ENCODE measurements at regions not wholly inside any gene's neighbourhood (a gene's known extent, or its start where the extent isn't known, plus 50 kb on each side); places are given as distances from the start of the nearest gene placed in this dataset.
A peak's percentile ranks its signal among the peaks of the same experiment; 100 is the strongest.

GRCh38 chr19:28598861-28599260 is 614.1 kb downstream of the UQCRFS1 start:
- H3K79me2 ChIP-seq (ENCODE audit: insufficient read depth, low read length): no peaks in the 10 kb centered on the region
- no peak overlapping the region; the same call in 1 of the 2 replicates for H3K14ac ChIP-seq (ENCODE audit: insufficient read depth, low read length)
- no peak overlapping the region for H2BK120ac ChIP-seq (ENCODE audit: low read depth, low read length, poor library complexity, severe bottlenecking)
- H3K23me2 ChIP-seq (ENCODE audit: insufficient read length, low read depth, low read length, poor library complexity, severe bottlenecking): no peaks in the 10 kb centered on the region
- H3K27ac ChIP-seq (ENCODE audit: insufficient read length, low read depth, low read length): no peak overlapping the region
- no peaks in the 10 kb centered on the region for H3K79me1 ChIP-seq (ENCODE audit: insufficient read depth, low read depth, low read length, poor library complexity, severe bottlenecking)
- no peak overlapping the region for H3K4me2 ChIP-seq (ENCODE audit: insufficient read depth, insufficient read length, low read length)
- no peaks in the 10 kb centered on the region for H3K4me1 ChIP-seq (ENCODE audit: insufficient read depth, low read length)
- no peak overlapping the region for H2AK5ac ChIP-seq (ENCODE audit: insufficient read length, low read length)
- no peak overlapping the region for H4K5ac ChIP-seq (ENCODE audit: insufficient read length, low read depth, low read length)
- H3K56ac ChIP-seq (ENCODE audit: insufficient read length, low read depth, low read length): no peak overlapping the region
- no peak overlapping the region for H2BK12ac ChIP-seq (ENCODE audit: insufficient read length, low read depth, low read length)
- H4K8ac ChIP-seq (replicated peaks; ENCODE audit: insufficient read length, low read depth, low read length): no peak overlapping the region
- no peak overlapping the region for H3K23ac ChIP-seq (ENCODE audit: insufficient read length, low read depth, low read length)
- H3K27me3 Mint-ChIP-seq (ENCODE audit: low read depth): no peaks in the 10 kb centered on the region; the same call in 1 of the 2 replicates
- no peak for DNase-seq
- no peaks in the 10 kb centered on the region for H4K20me1 ChIP-seq (ENCODE audit: control insufficient read depth, insufficient read depth, insufficient read length)
- no peaks in the 10 kb centered on the region for H3K27me3 ChIP-seq (ENCODE audit: insufficient read depth, low read length)
- H3K36me3 Mint-ChIP-seq (ENCODE audit: insufficient read depth in 1 of 3, low read depth in 3 of 3): no peaks in the 10 kb centered on the region
- H3K4ac ChIP-seq (ENCODE audit: low read depth, low read length): no peak overlapping the region
- H2BK5ac ChIP-seq (ENCODE audit: insufficient read length, low read length): no peak overlapping the region
- no peak overlapping the region for H3K4me3 Mint-ChIP-seq
- H2BK15ac ChIP-seq (ENCODE audit: low read depth, low read length): no peak overlapping the region
- peaks cover 11 to 13% of the 10 kb centered on the region in 2 experiments for H3K4me1 Mint-ChIP-seq
- H3K9me3 ChIP-seq (ENCODE audit: control insufficient read depth, low read depth, low read length): no peaks in the 10 kb centered on the region
- H3K27ac Mint-ChIP-seq: peak overlapping the region in 1 of 3 experiments; percentile 58; a peak in 2 of 7 replicates
- no peak for TF ChIP-seq CTCF (conservative IDR thresholded peaks at IDR 0.05)
- H3K9me3 Mint-ChIP-seq: no peaks in the 10 kb centered on the region; a peak in 1 of 5 replicates
- H3K9ac ChIP-seq (ENCODE audit: extremely low read depth, insufficient read length, low read length): no peak overlapping the region
- H3K18ac ChIP-seq (ENCODE audit: insufficient read length, low read depth, low read length): no peak overlapping the region
- no peak overlapping the region for H3T11ph ChIP-seq (ENCODE audit: low read length)
- no CpG with 5 or more reads among the region's 3 CpGs for WGBS (ENCODE audit: extremely low coverage, insufficient read length, low lambda C conversion rate)
- no peak overlapping the region for H2BK20ac ChIP-seq (ENCODE audit: low read depth, low read length, poor library complexity, severe bottlenecking)
- no peak overlapping the region for H4K91ac ChIP-seq (ENCODE audit: insufficient read length, low read depth, low read length)
- H2AFZ ChIP-seq (ENCODE audit: low read length): no peak overlapping the region
